ENCODE measurements at regions not wholly inside any gene's neighbourhood (a gene's known extent, or its start where the extent isn't known, plus 50 kb on each side); places are given as distances from the start of the nearest gene placed in this dataset.

DNA sequence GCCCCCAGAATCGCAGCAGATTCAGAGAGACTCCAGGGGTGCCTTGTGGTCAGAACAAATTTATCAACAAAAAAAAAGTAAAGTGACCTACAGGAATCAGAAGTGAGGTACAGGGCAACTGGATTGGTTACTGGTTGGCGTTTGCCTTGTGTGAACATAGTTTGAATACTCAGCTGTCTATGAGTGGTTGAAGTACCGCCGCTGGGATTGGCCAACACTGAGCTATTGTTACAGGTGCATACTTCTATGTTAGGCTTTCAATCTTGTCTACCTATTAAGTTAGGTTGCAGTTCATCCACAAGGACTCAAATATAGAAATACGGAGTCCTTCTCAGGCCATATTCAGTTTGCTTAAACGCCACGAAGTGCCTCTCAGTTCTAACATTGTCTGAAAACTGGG is 993.5 kb upstream of the PRKX start:
- H3K79me2 ChIP-seq (replicated peaks; ENCODE audit: insufficient read depth), result no peaks in the 10 kb centered on the region
- H3K27me3 ChIP-seq (ENCODE audit: insufficient read depth), result no peaks in the 10 kb centered on the region
- H3K4me2 ChIP-seq, result no peak overlapping the region
- no peak overlapping the region for H3K4me3 ChIP-seq
- H3K4me3 Mint-ChIP-seq, result no peak overlapping the region
- H3K9me3 Mint-ChIP-seq, result peaks cover 13% of the 10 kb centered on the region
- no peak overlapping the region for H2AFZ ChIP-seq
- peaks cover 15% of the 10 kb centered on the region; the same call in 2 of the 3 replicates for H3K36me3 Mint-ChIP-seq (ENCODE audit: low read depth)
- H3K27ac ChIP-seq (ENCODE audit: low read depth), result no peak overlapping the region
- no peak overlapping the region for H3K27ac Mint-ChIP-seq
- DNase-seq (ENCODE audit: low spot score), result no peak
- no peaks in the 10 kb centered on the region for H3K4me1 Mint-ChIP-seq
- ATAC-seq, result no peak
- 0 out of 2 replicates have a peak, but pooled peaks cover 3% of the 10 kb centered on the region for H3K4me1 ChIP-seq (ENCODE audit: insufficient read depth)
- no peaks in the 10 kb centered on the region for H3K27me3 Mint-ChIP-seq (ENCODE audit: insufficient read depth, low read depth, poor library complexity)
- no peaks in the 10 kb centered on the region for H3F3A ChIP-seq (replicated peaks; ENCODE audit: low read depth)
- H3K36me3 ChIP-seq (ENCODE audit: insufficient read depth), result no peaks in the 10 kb centered on the region
- H3K9me2 ChIP-seq (ENCODE audit: insufficient read depth), result no peaks in the 10 kb centered on the region
- TF ChIP-seq POLR2AphosphoS5 (IDR thresholded peaks at IDR 0.05; ENCODE audit: low read depth) (no peak), EZH2phosphoT487 (IDR thresholded peaks at IDR 0.05; ENCODE audit: unreplicated experiment) (no peak), REST (IDR thresholded peaks at IDR 0.05; ENCODE audit: unreplicated experiment) (no peak), STAT1 (IDR thresholded peaks at IDR 0.05; ENCODE audit: unreplicated experiment) (no peak), ZNF331 (CRISPR knock-in tag; IDR thresholded peaks at IDR 0.05; ENCODE audit: low read depth) (no peak)
- TF ChIP-seq, protein P1, sequence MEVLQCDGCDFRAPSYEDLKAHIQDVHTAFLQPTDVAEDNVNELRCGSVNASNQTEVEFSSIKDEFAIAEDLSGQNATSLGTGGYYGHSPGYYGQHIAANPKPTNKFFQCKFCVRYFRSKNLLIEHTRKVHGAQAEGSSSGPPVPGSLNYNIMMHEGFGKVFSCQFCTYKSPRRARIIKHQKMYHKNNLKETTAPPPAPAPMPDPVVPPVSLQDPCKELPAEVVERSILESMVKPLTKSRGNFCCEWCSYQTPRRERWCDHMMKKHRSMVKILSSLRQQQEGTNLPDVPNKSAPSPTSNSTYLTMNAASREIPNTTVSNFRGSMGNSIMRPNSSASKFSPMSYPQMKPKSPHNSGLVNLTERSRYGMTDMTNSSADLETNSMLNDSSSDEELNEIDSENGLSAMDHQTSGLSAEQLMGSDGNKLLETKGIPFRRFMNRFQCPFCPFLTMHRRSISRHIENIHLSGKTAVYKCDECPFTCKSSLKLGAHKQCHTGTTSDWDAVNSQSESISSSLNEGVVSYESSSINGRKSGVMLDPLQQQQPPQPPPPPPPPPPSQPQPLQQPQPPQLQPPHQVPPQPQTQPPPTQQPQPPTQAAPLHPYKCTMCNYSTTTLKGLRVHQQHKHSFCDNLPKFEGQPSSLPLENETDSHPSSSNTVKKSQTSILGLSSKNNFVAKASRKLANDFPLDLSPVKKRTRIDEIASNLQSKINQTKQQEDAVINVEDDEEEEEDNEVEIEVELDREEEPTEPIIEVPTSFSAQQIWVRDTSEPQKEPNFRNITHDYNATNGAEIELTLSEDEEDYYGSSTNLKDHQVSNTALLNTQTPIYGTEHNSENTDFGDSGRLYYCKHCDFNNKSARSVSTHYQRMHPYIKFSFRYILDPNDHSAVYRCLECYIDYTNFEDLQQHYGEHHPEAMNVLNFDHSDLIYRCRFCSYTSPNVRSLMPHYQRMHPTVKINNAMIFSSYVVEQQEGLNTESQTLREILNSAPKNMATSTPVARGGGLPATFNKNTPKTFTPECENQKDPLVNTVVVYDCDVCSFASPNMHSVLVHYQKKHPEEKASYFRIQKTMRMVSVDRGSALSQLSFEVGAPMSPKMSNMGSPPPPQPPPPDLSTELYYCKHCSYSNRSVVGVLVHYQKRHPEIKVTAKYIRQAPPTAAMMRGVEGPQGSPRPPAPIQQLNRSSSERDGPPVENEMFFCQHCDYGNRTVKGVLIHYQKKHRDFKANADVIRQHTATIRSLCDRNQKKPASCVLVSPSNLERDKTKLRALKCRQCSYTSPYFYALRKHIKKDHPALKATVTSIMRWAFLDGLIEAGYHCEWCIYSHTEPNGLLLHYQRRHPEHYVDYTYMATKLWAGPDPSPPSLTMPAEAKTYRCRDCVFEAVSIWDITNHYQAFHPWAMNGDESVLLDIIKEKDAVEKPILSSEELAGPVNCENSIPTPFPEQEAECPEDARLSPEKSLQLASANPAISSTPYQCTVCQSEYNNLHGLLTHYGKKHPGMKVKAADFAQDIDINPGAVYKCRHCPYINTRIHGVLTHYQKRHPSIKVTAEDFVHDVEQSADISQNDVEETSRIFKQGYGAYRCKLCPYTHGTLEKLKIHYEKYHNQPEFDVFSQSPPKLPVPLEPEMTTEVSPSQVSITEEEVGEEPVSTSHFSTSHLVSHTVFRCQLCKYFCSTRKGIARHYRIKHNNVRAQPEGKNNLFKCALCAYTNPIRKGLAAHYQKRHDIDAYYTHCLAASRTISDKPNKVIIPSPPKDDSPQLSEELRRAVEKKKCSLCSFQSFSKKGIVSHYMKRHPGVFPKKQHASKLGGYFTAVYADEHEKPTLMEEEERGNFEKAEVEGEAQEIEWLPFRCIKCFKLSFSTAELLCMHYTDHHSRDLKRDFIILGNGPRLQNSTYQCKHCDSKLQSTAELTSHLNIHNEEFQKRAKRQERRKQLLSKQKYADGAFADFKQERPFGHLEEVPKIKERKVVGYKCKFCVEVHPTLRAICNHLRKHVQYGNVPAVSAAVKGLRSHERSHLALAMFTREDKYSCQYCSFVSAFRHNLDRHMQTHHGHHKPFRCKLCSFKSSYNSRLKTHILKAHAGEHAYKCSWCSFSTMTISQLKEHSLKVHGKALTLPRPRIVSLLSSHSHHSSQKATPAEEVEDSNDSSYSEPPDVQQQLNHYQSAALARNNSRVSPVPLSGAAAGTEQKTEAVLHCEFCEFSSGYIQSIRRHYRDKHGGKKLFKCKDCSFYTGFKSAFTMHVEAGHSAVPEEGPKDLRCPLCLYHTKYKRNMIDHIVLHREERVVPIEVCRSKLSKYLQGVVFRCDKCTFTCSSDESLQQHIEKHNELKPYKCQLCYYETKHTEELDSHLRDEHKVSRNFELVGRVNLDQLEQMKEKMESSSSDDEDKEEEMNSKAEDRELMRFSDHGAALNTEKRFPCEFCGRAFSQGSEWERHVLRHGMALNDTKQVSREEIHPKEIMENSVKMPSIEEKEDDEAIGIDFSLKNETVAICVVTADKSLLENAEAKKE (CRISPR knock-in tag; IDR thresholded peaks at IDR 0.05), result no peak
- H4K20me1 ChIP-seq (replicated peaks; ENCODE audit: insufficient read depth), result no peaks in the 10 kb centered on the region
